ENCODE measurements at regions not wholly inside any gene's neighbourhood (a gene's known extent, or its start where the extent isn't known, plus 50 kb on each side); places are given as distances from the start of the nearest gene placed in this dataset.

- in situ Hi-C loops (cut with HindIII; ENCODE audit: low pct_unique_long_range_greater_than_20kb, low sequenced_read_pairs): no loop called here
- DNase-seq (ENCODE audit: low read depth): no peak
Measured at GRCh38 chr6:104320896-104321295, 538.8 kb downstream of the HACE1 start.

- no peak for DNase-seq (ENCODE audit: low read depth)
- in situ Hi-C loops (cut with HindIII; ENCODE audit: low pct_unique_long_range_greater_than_20kb, low sequenced_read_pairs): no loop called here
Measured at GRCh38 chr6:104312851-104313250, 546.9 kb downstream of the HACE1 start.

- in situ Hi-C loops (cut with HindIII; ENCODE audit: low pct_unique_long_range_greater_than_20kb, low sequenced_read_pairs): no loop called here
- DNase-seq (ENCODE audit: low read depth): no peak
Measured at GRCh38 chr6:104306211-104306610, 553.5 kb downstream of the HACE1 start.

GRCh38 chr6:104305206-104305605 is 554.5 kb downstream of the HACE1 start:
- in situ Hi-C loops (cut with HindIII; ENCODE audit: low pct_unique_long_range_greater_than_20kb, low sequenced_read_pairs): no loop called here
- DNase-seq (ENCODE audit: low read depth): no peak

GRCh38 chr6:104301951-104302350 is 557.8 kb downstream of the HACE1 start:
- in situ Hi-C loops (cut with HindIII; ENCODE audit: low pct_unique_long_range_greater_than_20kb, low sequenced_read_pairs): no loop called here
- DNase-seq (ENCODE audit: low read depth): no peak

- no peak for DNase-seq (ENCODE audit: low read depth)
- in situ Hi-C loops (cut with HindIII; ENCODE audit: low pct_unique_long_range_greater_than_20kb, low sequenced_read_pairs): no loop called here
Measured at GRCh38 chr6:104286641-104287040, 573.1 kb downstream of the HACE1 start.

GRCh38 chr6:104284872-104285271 is 574.8 kb downstream of the HACE1 start:
- no peak for DNase-seq (ENCODE audit: low read depth)
- in situ Hi-C loops (cut with HindIII; ENCODE audit: low pct_unique_long_range_greater_than_20kb, low sequenced_read_pairs): no loop called here

GRCh38 chr6:104282581-104282980 is 577.1 kb downstream of the HACE1 start:
- in situ Hi-C loops (cut with HindIII; ENCODE audit: low pct_unique_long_range_greater_than_20kb, low sequenced_read_pairs): no loop called here
- DNase-seq (ENCODE audit: low read depth): no peak

- DNase-seq (ENCODE audit: low read depth): no peak
- in situ Hi-C loops (cut with HindIII; ENCODE audit: low pct_unique_long_range_greater_than_20kb, low sequenced_read_pairs): no loop called here
Measured at GRCh38 chr6:104281370-104281769, 578.3 kb downstream of the HACE1 start.

- in situ Hi-C loops (cut with HindIII; ENCODE audit: low pct_unique_long_range_greater_than_20kb, low sequenced_read_pairs): no loop called here
- no peak for DNase-seq (ENCODE audit: low read depth)
Measured at GRCh38 chr6:104268389-104268788, 591.3 kb downstream of the HACE1 start.

- DNase-seq (ENCODE audit: low read depth): no peak
- in situ Hi-C loops (cut with HindIII; ENCODE audit: low pct_unique_long_range_greater_than_20kb, low sequenced_read_pairs): no loop called here
Measured at GRCh38 chr6:104266922-104267321, 592.8 kb downstream of the HACE1 start.

- in situ Hi-C loops (cut with HindIII; ENCODE audit: low pct_unique_long_range_greater_than_20kb, low sequenced_read_pairs): no loop called here
- DNase-seq (ENCODE audit: low read depth): no peak
Measured at GRCh38 chr6:104256646-104257045, 603.1 kb downstream of the HACE1 start.

GRCh38 chr6:104253236-104253635 is 606.5 kb downstream of the HACE1 start:
- no peak for DNase-seq (ENCODE audit: low read depth)
- in situ Hi-C loops (cut with HindIII; ENCODE audit: low pct_unique_long_range_greater_than_20kb, low sequenced_read_pairs): no loop called here

- in situ Hi-C loops (cut with HindIII; ENCODE audit: low pct_unique_long_range_greater_than_20kb, low sequenced_read_pairs): no loop called here
- DNase-seq (ENCODE audit: low read depth): no peak
Measured at GRCh38 chr6:104252276-104252675, 607.4 kb downstream of the HACE1 start.

GRCh38 chr6:104251651-104252050 is 608.1 kb downstream of the HACE1 start:
- no peak for DNase-seq (ENCODE audit: low read depth)
- in situ Hi-C loops (cut with HindIII; ENCODE audit: low pct_unique_long_range_greater_than_20kb, low sequenced_read_pairs): no loop called here

- in situ Hi-C loops (cut with HindIII; ENCODE audit: low pct_unique_long_range_greater_than_20kb, low sequenced_read_pairs): no loop called here
- DNase-seq (ENCODE audit: low read depth): no peak
Measured at GRCh38 chr6:104240865-104241264, 618.9 kb downstream of the HACE1 start.

- DNase-seq (ENCODE audit: low read depth): no peak
- in situ Hi-C loops (cut with HindIII; ENCODE audit: low pct_unique_long_range_greater_than_20kb, low sequenced_read_pairs): no loop called here
Measured at GRCh38 chr6:104239971-104240370, 619.7 kb downstream of the HACE1 start.

GRCh38 chr6:104229057-104229456 is 630.7 kb downstream of the HACE1 start:
- DNase-seq (ENCODE audit: low read depth): no peak

GRCh38 chr6:104227508-104227907 is 632.2 kb downstream of the HACE1 start:
- DNase-seq (ENCODE audit: low read depth): no peak
- in situ Hi-C loops (cut with HindIII; ENCODE audit: low pct_unique_long_range_greater_than_20kb, low sequenced_read_pairs): no loop called here

More at GRCh38 chr6:104229057-104229456, 630.7 kb downstream of the HACE1 start:
- in situ Hi-C loops (cut with HindIII; ENCODE audit: low pct_unique_long_range_greater_than_20kb, low sequenced_read_pairs): no loop called here

- in situ Hi-C loops (cut with HindIII; ENCODE audit: low pct_unique_long_range_greater_than_20kb, low sequenced_read_pairs): no loop called here
Measured at GRCh38 chr6:104226790-104227446, 632.8 kb downstream of the HACE1 start.

More at GRCh38 chr6:104226790-104227446, 632.8 kb downstream of the HACE1 start:
- DNase-seq (ENCODE audit: low read depth): no peak
